Hippocampal formation (tissue), 2 donors: ENCODE measurements at regions not wholly inside any gene's neighbourhood (a gene's known extent, or its start where the extent isn't known, plus 50 kb on each side); places are given as distances from the start of the nearest gene placed in this dataset.
"Not testable (repeated sequence)": the region's sequence is repeated elsewhere in the genome, so short reads cannot be mapped to it uniquely, and the experiment has no call there.

Experiments used
- DNase-seq, 2 donors: peaks; one replicate each; lab custom pipeline; 2025; lab: John Stamatoyannopoulos, UW

- DNase-seq, result not testable (repeated sequence)
Measured at GRCh38 chr2:89296820-89297398, 605.4 kb downstream of the RPIA start.

GRCh38 chr2:89299196-89299595, 607.7 kb downstream of the RPIA start:
- DNase-seq, result not testable (repeated sequence)

- DNase-seq, result not testable (repeated sequence)
Measured at GRCh38 chr2:89305623-89306022, 614.1 kb downstream of the RPIA start.

GRCh38 chr2:89306869-89307637, 615.6 kb downstream of the RPIA start:
- not testable (repeated sequence) for DNase-seq

GRCh38 chr2:89318990-89319389, 627.5 kb downstream of the RPIA start:
- not testable (repeated sequence) for DNase-seq

GRCh38 chr2:89325894-89326293, 634.4 kb downstream of the RPIA start:
- not testable (repeated sequence) for DNase-seq

GRCh38 chr2:89326455-89326854, 635.0 kb downstream of the RPIA start:
- DNase-seq, result not testable (repeated sequence)

GRCh38 chr2:89328790-89329189, 637.3 kb downstream of the RPIA start:
- DNase-seq, result not testable (repeated sequence)
